ENCODE measurements at regions not wholly inside any gene's neighbourhood (a gene's known extent, or its start where the extent isn't known, plus 50 kb on each side); places are given as distances from the start of the nearest gene placed in this dataset.
"Not testable (repeated sequence)": the region's sequence is repeated elsewhere in the genome, so short reads cannot be mapped to it uniquely, and the experiment has no call there.

- TF ChIP-seq EP300 (IDR thresholded peaks at IDR 0.05; ENCODE audit: borderline replicate concordance in 1 of 2, low read depth in 2 of 2, low read length in 2 of 2); CEBPB (IDR thresholded peaks at IDR 0.05; ENCODE audit: low read depth, low read length); FOSL1 (IDR thresholded peaks at IDR 0.05; ENCODE audit: insufficient read depth, low read depth, low read length); ZNF274 (IDR thresholded peaks at IDR 0.05; ENCODE audit: borderline replicate concordance, extremely low read depth, low read length); KDM1A (IDR thresholded peaks at IDR 0.05; ENCODE audit: borderline replicate concordance, low read length); SP1 (IDR thresholded peaks at IDR 0.05; ENCODE audit: low read depth, low read length); CBX5 (IDR thresholded peaks at IDR 0.05; ENCODE audit: low read depth, low read length); CHD2 (IDR thresholded peaks at IDR 0.05; ENCODE audit: low read length); RFX5 (IDR thresholded peaks at IDR 0.05; ENCODE audit: borderline replicate concordance, low read depth, low read length); POLR2A (IDR thresholded peaks at IDR 0.05; ENCODE audit: control extremely low read depth in 1 of 2, low read depth in 2 of 2, low read length in 2 of 2); SUZ12 (IDR thresholded peaks at IDR 0.05; ENCODE audit: low read length); EZH2 (IDR thresholded peaks at IDR 0.05; ENCODE audit: low read depth, low read length, severe bottlenecking): not testable (repeated sequence)
- TF ChIP-seq, protein P1, sequence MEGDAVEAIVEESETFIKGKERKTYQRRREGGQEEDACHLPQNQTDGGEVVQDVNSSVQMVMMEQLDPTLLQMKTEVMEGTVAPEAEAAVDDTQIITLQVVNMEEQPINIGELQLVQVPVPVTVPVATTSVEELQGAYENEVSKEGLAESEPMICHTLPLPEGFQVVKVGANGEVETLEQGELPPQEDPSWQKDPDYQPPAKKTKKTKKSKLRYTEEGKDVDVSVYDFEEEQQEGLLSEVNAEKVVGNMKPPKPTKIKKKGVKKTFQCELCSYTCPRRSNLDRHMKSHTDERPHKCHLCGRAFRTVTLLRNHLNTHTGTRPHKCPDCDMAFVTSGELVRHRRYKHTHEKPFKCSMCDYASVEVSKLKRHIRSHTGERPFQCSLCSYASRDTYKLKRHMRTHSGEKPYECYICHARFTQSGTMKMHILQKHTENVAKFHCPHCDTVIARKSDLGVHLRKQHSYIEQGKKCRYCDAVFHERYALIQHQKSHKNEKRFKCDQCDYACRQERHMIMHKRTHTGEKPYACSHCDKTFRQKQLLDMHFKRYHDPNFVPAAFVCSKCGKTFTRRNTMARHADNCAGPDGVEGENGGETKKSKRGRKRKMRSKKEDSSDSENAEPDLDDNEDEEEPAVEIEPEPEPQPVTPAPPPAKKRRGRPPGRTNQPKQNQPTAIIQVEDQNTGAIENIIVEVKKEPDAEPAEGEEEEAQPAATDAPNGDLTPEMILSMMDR (IDR thresholded peaks at IDR 0.05; ENCODE audit: control extremely low read depth in 1 of 3, insufficient read depth in 1 of 3, low read depth in 1 of 3, low read length in 3 of 3), result not testable (repeated sequence)
Measured at GRCh38 chr22:23443905-23444304, 136.2 kb downstream of the IGLL1 start.

All from H1 (cell line).